ENCODE measurements at regions not wholly inside any gene's neighbourhood (a gene's known extent, or its start where the extent isn't known, plus 50 kb on each side); places are given as distances from the start of the nearest gene placed in this dataset.
"Not testable (repeated sequence)": the region's sequence is repeated elsewhere in the genome, so short reads cannot be mapped to it uniquely, and the experiment has no call there.

DNA sequence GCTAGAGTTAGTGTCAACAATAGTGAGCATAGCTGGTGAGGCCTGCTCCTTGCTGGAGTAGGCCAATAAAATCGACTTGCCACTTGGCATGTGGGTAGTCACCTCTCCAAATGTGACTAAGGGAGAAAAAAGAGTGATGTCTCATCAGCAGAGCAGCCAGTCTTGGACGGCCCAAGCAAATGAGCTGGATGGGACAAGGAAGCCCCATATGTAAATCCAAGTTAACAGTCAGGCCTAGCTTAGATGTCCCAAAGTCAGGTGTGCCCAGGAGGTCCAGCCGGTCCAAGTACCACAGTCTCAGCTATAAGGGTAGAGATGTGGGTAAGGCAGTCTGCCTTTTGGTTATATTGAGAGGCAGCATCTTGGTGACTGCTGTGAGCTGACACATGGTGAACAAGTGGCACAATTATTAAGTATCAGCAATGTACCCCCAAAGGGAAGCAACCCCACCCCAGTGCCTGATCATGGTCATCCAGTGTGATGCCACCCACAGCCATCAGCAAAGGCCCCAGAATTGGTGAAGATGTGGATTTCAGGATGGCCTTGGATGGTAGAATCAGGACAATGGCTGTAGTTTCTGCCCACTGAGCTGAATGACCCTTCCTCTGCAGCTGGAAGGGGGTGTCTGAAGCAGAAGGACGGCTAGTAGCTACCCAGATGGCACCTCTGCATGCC lies 83.4 kb downstream of the TNFRSF13B start:
- Histone ChIP-seq H3K9ac (ENCODE audit: low read depth, low read length) (no peak overlapping the region), H2AFZ (ENCODE audit: low read depth, low read length) (no peak overlapping the region), H4K20me1 (ENCODE audit: insufficient read depth, low read length) (no peaks in the 10 kb centered on the region), H3K4me2 (ENCODE audit: insufficient read depth, low read length) (no peak overlapping the region), H3K27ac (ENCODE audit: low read length) (no peak overlapping the region), H3K4me1 (ENCODE audit: insufficient read depth, low read length) (no peaks in the 10 kb centered on the region), H3K9me3 (ENCODE audit: insufficient read depth, low read length, severe bottlenecking) (no peaks in the 10 kb centered on the region), H3K36me3 (ENCODE audit: insufficient read depth, low read length) (no peaks in the 10 kb centered on the region), H3K79me2 (ENCODE audit: insufficient read depth, low read length) (no peaks in the 10 kb centered on the region), H3K4me3 (ENCODE audit: low read depth in 1 of 2, low read length in 2 of 2) (no peak overlapping the region), H3K27me3 (ENCODE audit: insufficient read depth, low read length, poor library complexity) (no peaks in the 10 kb centered on the region)
- TF ChIP-seq EZH2 (IDR thresholded peaks at IDR 0.05; ENCODE audit: borderline replicate concordance, low read depth, low read length, severe bottlenecking) = no peak
- TF ChIP-seq CTCF (IDR thresholded peaks at IDR 0.05; ENCODE audit: borderline replicate concordance, extremely low read depth, low read length, poor library complexity, severe bottlenecking) = no peak
- DNase-seq (no peak), ATAC-seq (ENCODE audit: insufficient read depth, low read depth) (no peak)

GRCh38 chr17:16887523-16888095 lies 84.3 kb downstream of the TNFRSF13B start:
- TF ChIP-seq CTCF (IDR thresholded peaks at IDR 0.05; ENCODE audit: borderline replicate concordance, extremely low read depth, low read length, poor library complexity, severe bottlenecking) (no peak), EZH2 (IDR thresholded peaks at IDR 0.05; ENCODE audit: borderline replicate concordance, low read depth, low read length, severe bottlenecking) (no peak)
- Histone ChIP-seq H3K9ac (ENCODE audit: low read depth, low read length) (no peak overlapping the region), H3K4me3 (ENCODE audit: low read depth in 1 of 2, low read length in 2 of 2) (no peak overlapping the region)

DNA sequence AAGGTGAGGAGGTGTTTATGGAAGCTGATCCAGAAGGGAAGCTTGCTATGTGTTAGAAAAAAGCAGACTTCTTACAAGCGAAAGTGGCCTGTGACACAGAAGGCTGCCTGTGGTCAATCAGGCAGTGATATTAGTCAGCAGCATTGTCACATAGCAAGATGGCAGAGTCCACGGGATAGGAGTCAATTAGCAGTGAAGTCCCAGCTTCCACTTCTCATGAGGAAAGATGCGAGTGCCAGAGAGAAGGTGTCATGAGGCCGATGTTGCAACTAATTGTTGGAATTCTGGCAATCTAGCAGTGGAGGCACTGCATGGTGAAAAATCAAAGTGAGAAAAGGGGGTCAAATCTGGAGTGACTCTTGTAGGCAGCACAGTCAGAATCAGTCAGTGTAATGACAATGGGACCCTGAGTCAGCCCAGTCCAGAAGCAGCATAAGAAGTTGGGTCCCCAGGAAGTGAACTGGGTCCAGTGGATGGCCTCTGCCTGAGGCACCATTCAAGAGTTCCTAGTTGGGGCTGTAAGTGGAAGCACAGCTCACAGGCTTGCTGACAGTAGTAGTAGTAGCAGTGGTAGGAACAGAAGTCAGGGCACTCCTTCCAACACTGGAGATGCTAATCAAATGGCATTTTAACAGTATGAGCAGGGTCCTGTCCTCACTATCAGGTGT lies 85.1 kb downstream of the TNFRSF13B start:
- no peak overlapping the region for H3K9ac ChIP-seq (ENCODE audit: low read depth, low read length)
- no peaks in the 10 kb centered on the region for H3K27me3 ChIP-seq (ENCODE audit: insufficient read depth, low read length, poor library complexity)
- no peaks in the 10 kb centered on the region for H3K9me3 ChIP-seq (ENCODE audit: insufficient read depth, low read length, severe bottlenecking)
- no peak overlapping the region for H3K4me3 ChIP-seq (ENCODE audit: low read depth in 1 of 2, low read length in 2 of 2)
- H3K79me2 ChIP-seq (ENCODE audit: insufficient read depth, low read length) = no peaks in the 10 kb centered on the region
- no peaks in the 10 kb centered on the region for H3K4me1 ChIP-seq (ENCODE audit: insufficient read depth, low read length)
- H3K36me3 ChIP-seq (ENCODE audit: insufficient read depth, low read length) = no peaks in the 10 kb centered on the region
- no peak overlapping the region for H3K27ac ChIP-seq (ENCODE audit: low read length)
- H3K4me2 ChIP-seq (ENCODE audit: insufficient read depth, low read length) = no peak overlapping the region
- ATAC-seq (ENCODE audit: insufficient read depth, low read depth) = no peak
- H2AFZ ChIP-seq (ENCODE audit: low read depth, low read length) = no peak overlapping the region
- no peak for DNase-seq
- H4K20me1 ChIP-seq (ENCODE audit: insufficient read depth, low read length) = no peaks in the 10 kb centered on the region
- TF ChIP-seq CTCF (IDR thresholded peaks at IDR 0.05; ENCODE audit: borderline replicate concordance, extremely low read depth, low read length, poor library complexity, severe bottlenecking) (no peak), EZH2 (IDR thresholded peaks at IDR 0.05; ENCODE audit: borderline replicate concordance, low read depth, low read length, severe bottlenecking) (no peak)

More at GRCh38 chr17:16887523-16888095, 84.3 kb downstream of the TNFRSF13B start:
- ATAC-seq (ENCODE audit: insufficient read depth, low read depth) (no peak), DNase-seq (no peak)
- H2AFZ ChIP-seq (ENCODE audit: low read depth, low read length) = no peak overlapping the region
- H3K9me3 ChIP-seq (ENCODE audit: insufficient read depth, low read length, severe bottlenecking) = no peaks in the 10 kb centered on the region
- H3K4me1 ChIP-seq (ENCODE audit: insufficient read depth, low read length) = no peaks in the 10 kb centered on the region
- no peaks in the 10 kb centered on the region for H3K79me2 ChIP-seq (ENCODE audit: insufficient read depth, low read length)
- H3K4me2 ChIP-seq (ENCODE audit: insufficient read depth, low read length) = no peak overlapping the region
- H3K27ac ChIP-seq (ENCODE audit: low read length) = no peak overlapping the region
- H3K36me3 ChIP-seq (ENCODE audit: insufficient read depth, low read length) = no peaks in the 10 kb centered on the region
- no peaks in the 10 kb centered on the region for H3K27me3 ChIP-seq (ENCODE audit: insufficient read depth, low read length, poor library complexity)
- no peaks in the 10 kb centered on the region for H4K20me1 ChIP-seq (ENCODE audit: insufficient read depth, low read length)

DNA sequence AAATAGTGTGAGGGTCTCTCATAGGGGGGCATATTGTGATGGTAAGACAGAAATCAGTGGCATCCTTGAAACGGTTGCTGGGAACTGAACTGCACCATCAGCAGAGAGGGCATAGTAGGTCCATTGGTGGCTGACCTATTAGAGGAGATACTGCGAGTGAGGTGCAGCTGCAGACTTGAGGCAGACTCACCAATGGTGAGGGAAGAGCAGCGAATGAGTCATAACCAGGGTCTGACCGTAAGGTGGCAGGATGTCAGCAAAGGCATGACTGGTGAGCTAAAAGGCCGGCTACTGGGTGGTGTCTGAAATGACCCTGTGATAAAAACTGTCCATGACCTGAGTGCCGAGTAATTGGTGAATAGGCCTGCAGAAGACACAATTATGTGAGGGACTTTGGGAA lies 86.7 kb downstream of the TNFRSF13B start:
- ATAC-seq (ENCODE audit: insufficient read depth, low read depth) = not testable (repeated sequence)

GRCh38 chr17:16882926-16883265 lies 89.0 kb downstream of the TNFRSF13B start:
- H3K4me1 ChIP-seq (ENCODE audit: insufficient read depth, low read length); H3K36me3 ChIP-seq (ENCODE audit: insufficient read depth, low read length); H3K9ac ChIP-seq (ENCODE audit: low read depth, low read length); H4K20me1 ChIP-seq (ENCODE audit: insufficient read depth, low read length); H3K4me2 ChIP-seq (ENCODE audit: insufficient read depth, low read length); H3K79me2 ChIP-seq (ENCODE audit: insufficient read depth, low read length); H2AFZ ChIP-seq (ENCODE audit: low read depth, low read length); H3K4me3 ChIP-seq (ENCODE audit: low read depth in 1 of 2, low read length in 2 of 2); ATAC-seq (ENCODE audit: insufficient read depth, low read depth); H3K27ac ChIP-seq (ENCODE audit: low read length); H3K9me3 ChIP-seq (ENCODE audit: insufficient read depth, low read length, severe bottlenecking); H3K27me3 ChIP-seq (ENCODE audit: insufficient read depth, low read length, poor library complexity); DNase-seq: not testable (repeated sequence)

More for the DNA sequence above, 86.7 kb downstream of the TNFRSF13B start:
- not testable (repeated sequence) for H3K36me3 ChIP-seq (ENCODE audit: insufficient read depth, low read length); H3K9ac ChIP-seq (ENCODE audit: low read depth, low read length); DNase-seq; H3K27me3 ChIP-seq (ENCODE audit: insufficient read depth, low read length, poor library complexity); H2AFZ ChIP-seq (ENCODE audit: low read depth, low read length); H3K4me1 ChIP-seq (ENCODE audit: insufficient read depth, low read length); H4K20me1 ChIP-seq (ENCODE audit: insufficient read depth, low read length); H3K79me2 ChIP-seq (ENCODE audit: insufficient read depth, low read length); H3K27ac ChIP-seq (ENCODE audit: low read length); H3K4me2 ChIP-seq (ENCODE audit: insufficient read depth, low read length); H3K4me3 ChIP-seq (ENCODE audit: low read depth in 1 of 2, low read length in 2 of 2); H3K9me3 ChIP-seq (ENCODE audit: insufficient read depth, low read length, severe bottlenecking)
